GM21529 (cell line): ENCODE measurements at regions not wholly inside any gene's neighbourhood (a gene's known extent, or its start where the extent isn't known, plus 50 kb on each side); places are given as distances from the start of the nearest gene placed in this dataset.

ENCODE experiments used
- ATAC-seq: cut with Tn5 transposase; IDR thresholded peaks from one replicate; pipeline ENCODE4 v1.9.1; 2021; ENCODE audit not compliant: unreplicated experiment

GRCh38 chr2:129882476-129882875 is 97.0 kb upstream of the RAB6C start:
- no peak for ATAC-seq

- ATAC-seq, result no peak
Measured at GRCh38 chr2:129883121-129883520, 96.3 kb upstream of the RAB6C start.

- ATAC-seq, result no peak
Measured at GRCh38 chr2:129884221-129884786, 95.2 kb upstream of the RAB6C start.

GRCh38 chr2:129885735-129886134 is 93.7 kb upstream of the RAB6C start:
- ATAC-seq, result no peak

- ATAC-seq, result no peak
Measured at GRCh38 chr2:129887688-129888266, 91.7 kb upstream of the RAB6C start.

- ATAC-seq, result no peak
Measured at GRCh38 chr2:129888461-129888860, 91.0 kb upstream of the RAB6C start.

- no peak for ATAC-seq
Measured at GRCh38 chr2:129888896-129889295, 90.6 kb upstream of the RAB6C start.

- no peak for ATAC-seq
Measured at GRCh38 chr2:129891341-129892320, 87.8 kb upstream of the RAB6C start.

GRCh38 chr2:129892360-129892759 is 87.1 kb upstream of the RAB6C start:
- no peak for ATAC-seq

- no peak for ATAC-seq
Measured at GRCh38 chr2:129892773-129893172, 86.7 kb upstream of the RAB6C start.

GRCh38 chr2:129893244-129893643 is 86.2 kb upstream of the RAB6C start:
- ATAC-seq, result no peak

GRCh38 chr2:129894616-129895015 is 84.8 kb upstream of the RAB6C start:
- no peak for ATAC-seq

- ATAC-seq, result no peak
Measured at GRCh38 chr2:129895061-129895460, 84.4 kb upstream of the RAB6C start.

- ATAC-seq, result no peak
Measured at GRCh38 chr2:129895526-129896082, 83.9 kb upstream of the RAB6C start.

- no peak for ATAC-seq
Measured at GRCh38 chr2:129896226-129897100, 83.0 kb upstream of the RAB6C start.

- no peak for ATAC-seq
Measured at GRCh38 chr2:129901754-129902415, 77.6 kb upstream of the RAB6C start.

- no peak for ATAC-seq
Measured at GRCh38 chr2:129902731-129903585, 76.5 kb upstream of the RAB6C start.

GRCh38 chr2:129903586-129904425 is 75.7 kb upstream of the RAB6C start:
- ATAC-seq, result no peak
